Keratinocyte (primary cell): ENCODE measurements at regions not wholly inside any gene's neighbourhood (a gene's known extent, or its start where the extent isn't known, plus 50 kb on each side); places are given as distances from the start of the nearest gene placed in this dataset.

Source experiments
- DNase-seq: peaks from one replicate; pipeline ENCODE4 v3.0.0-alpha.2; 2011; ENCODE audit warnings: low read depth, missing footprints, low spot score
- FAIRE-seq: peaks from 2 replicates; lab custom pipeline; 2011; peaks lifted over from hg19 to GRCh38; lab: Jason Lieb, UNC
- H2AFZ ChIP-seq: 2 replicates; pipeline ENCODE4 v1.6.0; 2012; ENCODE audit warnings: low read length, control low read depth, inconsistent platforms; ENCODE audit not compliant: control insufficient read depth
- H3K27ac ChIP-seq: 2 replicates; pipeline ENCODE4 v1.5.1; 2011; ENCODE audit warnings: low read length; ENCODE audit not compliant: control insufficient read depth, insufficient read depth
- H3K27me3 ChIP-seq: 3 replicates; pipeline ENCODE4 v1.6.0; 2011; ENCODE audit warnings: low read length; ENCODE audit not compliant: control insufficient read depth, insufficient read depth; ENCODE audit errors: extremely low read depth
- H3K36me3 ChIP-seq, 2 experiments: 2 replicates in 1 of 2; 3 replicates in 1 of 2; pipeline ENCODE4 v1.5.1; 2011; ENCODE audit warnings: low read length in 2 of 2, mild to moderate bottlenecking in 1 of 2; ENCODE audit not compliant: control insufficient read depth in 2 of 2, insufficient read depth in 2 of 2; ENCODE audit errors: extremely low read depth in 1 of 2
- H3K4me1 ChIP-seq: 3 replicates; pipeline ENCODE4 v1.5.1; 2011; ENCODE audit warnings: low read length; ENCODE audit not compliant: control insufficient read depth, insufficient read depth; ENCODE audit errors: extremely low read depth
- H3K4me2 ChIP-seq: 3 replicates; pipeline ENCODE4 v1.6.0; 2011; ENCODE audit warnings: low read depth, low read length; ENCODE audit not compliant: control insufficient read depth, insufficient read depth; ENCODE audit errors: extremely low read depth
- H3K4me3 ChIP-seq, 3 experiments: fragments of 200-600 bp in 1 of 3; sonication (generic) in 1 of 3; 2 replicates in 2 of 3; 3 replicates in 1 of 3; pipeline ENCODE4 v1.5.1; 2011 to 2016; ENCODE audit warnings: low read length in 3 of 3, mild to moderate bottlenecking in 3 of 3, control low read depth in 2 of 3, inconsistent platforms in 1 of 3, low read depth in 1 of 3, mixed read lengths in 1 of 3, mixed run types in 1 of 3, moderate library complexity in 1 of 3; ENCODE audit not compliant: control insufficient read depth in 2 of 3, insufficient read depth in 2 of 3; ENCODE audit errors: extremely low read depth in 1 of 3
- H3K79me2 ChIP-seq: 2 replicates; pipeline ENCODE4 v1.6.0; 2012; ENCODE audit warnings: low read length; ENCODE audit not compliant: control insufficient read depth, insufficient read depth
- H3K9ac ChIP-seq: 3 replicates; pipeline ENCODE4 v1.6.0; 2011; ENCODE audit warnings: low read length; ENCODE audit not compliant: control insufficient read depth, insufficient read depth; ENCODE audit errors: extremely low read depth
- H3K9me1 ChIP-seq: 3 replicates; pipeline ENCODE4 v1.6.0; 2011; ENCODE audit warnings: low read length; ENCODE audit not compliant: control insufficient read depth, insufficient read depth; ENCODE audit errors: extremely low read depth
- H3K9me3 ChIP-seq: 2 replicates; pipeline ENCODE4 v1.5.1; 2012; ENCODE audit warnings: low read depth, low read length; ENCODE audit not compliant: control insufficient read depth
- H4K20me1 ChIP-seq: 3 replicates; pipeline ENCODE4 v1.6.0; 2011; ENCODE audit warnings: low read length; ENCODE audit not compliant: control insufficient read depth, insufficient read depth; ENCODE audit errors: extremely low read depth
- EZH2 ChIP-seq: IDR thresholded peaks from one replicate; pipeline ENCODE4 v1.6.1; 2012; ENCODE audit warnings: inconsistent platforms, mild to moderate bottlenecking, low read length, moderate library complexity
- dilution Hi-C: fragments of 300-500 bp; cut with MboI; formaldehyde crosslinking; loops from one replicate; pipeline ENCODE4 v1.7.0; 2020; ENCODE audit warnings: low sequenced_read_pairs; ENCODE audit not compliant: extremely low pct_ligation_motif_present
- TF ChIP-seq, protein P1 (sequence below), 3 experiments: IDR thresholded peaks in 1 of 3; conservative IDR thresholded peaks in 1 of 3; optimal IDR thresholded peaks in 1 of 3; 2 replicates in 2 of 3; 3 replicates in 1 of 3; pipeline versions ENCODE3 to v1.5.1; 2011; ENCODE audit warnings: low read length in 3 of 3, mild to moderate bottlenecking in 3 of 3, moderate library complexity in 2 of 3, control low read depth in 1 of 3, inconsistent platforms in 1 of 3; ENCODE audit not compliant: insufficient read depth in 2 of 3; ENCODE audit errors: extremely low read depth in 1 of 3

- no peak for TF ChIP-seq EZH2
- TF ChIP-seq, protein P1, sequence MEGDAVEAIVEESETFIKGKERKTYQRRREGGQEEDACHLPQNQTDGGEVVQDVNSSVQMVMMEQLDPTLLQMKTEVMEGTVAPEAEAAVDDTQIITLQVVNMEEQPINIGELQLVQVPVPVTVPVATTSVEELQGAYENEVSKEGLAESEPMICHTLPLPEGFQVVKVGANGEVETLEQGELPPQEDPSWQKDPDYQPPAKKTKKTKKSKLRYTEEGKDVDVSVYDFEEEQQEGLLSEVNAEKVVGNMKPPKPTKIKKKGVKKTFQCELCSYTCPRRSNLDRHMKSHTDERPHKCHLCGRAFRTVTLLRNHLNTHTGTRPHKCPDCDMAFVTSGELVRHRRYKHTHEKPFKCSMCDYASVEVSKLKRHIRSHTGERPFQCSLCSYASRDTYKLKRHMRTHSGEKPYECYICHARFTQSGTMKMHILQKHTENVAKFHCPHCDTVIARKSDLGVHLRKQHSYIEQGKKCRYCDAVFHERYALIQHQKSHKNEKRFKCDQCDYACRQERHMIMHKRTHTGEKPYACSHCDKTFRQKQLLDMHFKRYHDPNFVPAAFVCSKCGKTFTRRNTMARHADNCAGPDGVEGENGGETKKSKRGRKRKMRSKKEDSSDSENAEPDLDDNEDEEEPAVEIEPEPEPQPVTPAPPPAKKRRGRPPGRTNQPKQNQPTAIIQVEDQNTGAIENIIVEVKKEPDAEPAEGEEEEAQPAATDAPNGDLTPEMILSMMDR (optimal IDR thresholded peaks at IDR 0.05 in 1 of 3, IDR thresholded peaks at IDR 0.05 in 1 of 3, conservative IDR thresholded peaks at IDR 0.05 in 1 of 3; ENCODE audit: extremely low read depth in 1 of 3, insufficient read depth in 2 of 3, low read length in 3 of 3) = no peak
- peaks cover 41% of the 10 kb centered on the region for H3K4me1 ChIP-seq
- DNase-seq = no peak
- H3K79me2 ChIP-seq = no peaks in the 10 kb centered on the region
- peak overlapping the region; percentile 54 for H3K27ac ChIP-seq
- no peaks in the 10 kb centered on the region for H4K20me1 ChIP-seq
- H3K9me1 ChIP-seq = no peaks in the 10 kb centered on the region
- peak overlapping the region; percentile 96 for H3K4me2 ChIP-seq
- FAIRE-seq = no peak
- no peak overlapping the region for H3K4me3 ChIP-seq
- H3K9ac ChIP-seq = peak overlapping the region; percentile 58
- no peaks in the 10 kb centered on the region for H3K9me3 ChIP-seq
- dilution Hi-C loops = no loop called here
- no peaks in the 10 kb centered on the region for H3K36me3 ChIP-seq
- H2AFZ ChIP-seq = peak overlapping the region; percentile 9
- H3K27me3 ChIP-seq = no peaks in the 10 kb centered on the region
Measured at GRCh38 chr1:10897981-10898728, 101.7 kb upstream of the CASZ1 start.

DNA sequence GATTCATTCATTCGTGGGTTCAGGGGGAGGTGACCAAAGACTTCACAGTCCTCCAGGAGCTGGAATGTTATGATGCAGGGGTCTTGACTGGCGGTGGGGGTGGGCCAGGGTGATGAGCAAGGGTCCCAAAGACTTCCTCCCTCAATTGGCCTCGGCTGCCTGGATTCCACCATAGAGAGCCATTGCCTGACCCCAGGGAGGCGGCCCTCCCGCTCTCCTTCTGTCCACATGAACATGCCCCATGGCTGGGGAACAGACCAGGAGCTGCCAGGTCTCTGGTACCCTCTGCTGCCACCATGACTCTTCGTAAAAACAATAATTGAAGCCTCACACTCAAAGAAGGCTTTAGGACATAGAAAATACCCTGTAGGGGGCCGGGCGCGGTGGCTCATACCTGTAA is 102.5 kb upstream of the CASZ1 start:
- Histone ChIP-seq H3K4me2 (peak overlapping the region; percentile 96), H2AFZ (peak overlapping the region; percentile 9), H3K9ac (peak overlapping the region; percentile 89), H3K4me3 (no peak overlapping the region), H3K9me3 (no peaks in the 10 kb centered on the region), H3K4me1 (peaks cover 41% of the 10 kb centered on the region), H3K9me1 (no peaks in the 10 kb centered on the region), H3K79me2 (no peaks in the 10 kb centered on the region), H3K27ac (peak overlapping the region; percentile 54), H3K27me3 (no peaks in the 10 kb centered on the region), H4K20me1 (no peaks in the 10 kb centered on the region), H3K36me3 (no peaks in the 10 kb centered on the region)
- DNase-seq (no peak), FAIRE-seq (no peak)
- dilution Hi-C loops = no loop called here
- no peak for TF ChIP-seq EZH2
- TF ChIP-seq, protein P1 (optimal IDR thresholded peaks at IDR 0.05 in 1 of 3, IDR thresholded peaks at IDR 0.05 in 1 of 3, conservative IDR thresholded peaks at IDR 0.05 in 1 of 3; ENCODE audit: extremely low read depth in 1 of 3, insufficient read depth in 2 of 3, low read length in 3 of 3) = no peak
